Kidney epithelial cell (primary cell): ENCODE measurements at regions not wholly inside any gene's neighbourhood (a gene's known extent, or its start where the extent isn't known, plus 50 kb on each side); places are given as distances from the start of the nearest gene placed in this dataset.

Experiments
- DNase-seq: peaks from one replicate; pipeline ENCODE4 v3.0.0-alpha.2; 2010; ENCODE audit warnings: low read depth
- H3K27me3 ChIP-seq: 2 replicates; pipeline ENCODE4 v1.6.0; 2011; ENCODE audit warnings: low read length; ENCODE audit not compliant: control insufficient read depth, insufficient read depth
- H3K36me3 ChIP-seq: 2 replicates; pipeline ENCODE4 v1.5.1; 2011; ENCODE audit warnings: low read length; ENCODE audit not compliant: control insufficient read depth, insufficient read depth
- H3K4me3 ChIP-seq: 2 replicates; pipeline ENCODE4 v1.5.1; 2011; ENCODE audit warnings: low read depth, mild to moderate bottlenecking, control low read depth, low read length
- CTCF ChIP-seq: IDR thresholded peaks from 2 replicates; pipeline ENCODE4 v1.5.1; 2011; ENCODE audit warnings: mild to moderate bottlenecking, moderate library complexity, low read length, control low read depth, inconsistent platforms; ENCODE audit not compliant: insufficient read depth, poor library complexity, severe bottlenecking

- Histone ChIP-seq H3K27me3 (no peaks in the 10 kb centered on the region), H3K4me3 (no peak overlapping the region), H3K36me3 (no peaks in the 10 kb centered on the region)
- DNase-seq: no peak
- TF ChIP-seq CTCF: no peak
Observed at GRCh38 chr15:95503107-95503506, 827.4 kb upstream of the NR2F2 start.

- Histone ChIP-seq H3K4me3 (no peak overlapping the region), H3K27me3 (no peaks in the 10 kb centered on the region), H3K36me3 (no peaks in the 10 kb centered on the region)
- no peak for DNase-seq
- TF ChIP-seq CTCF: no peak
Observed at GRCh38 chr15:95503640-95504225, 826.8 kb upstream of the NR2F2 start.

- no peaks in the 10 kb centered on the region for H3K36me3 ChIP-seq
- no peaks in the 10 kb centered on the region for H3K27me3 ChIP-seq
- no peak for TF ChIP-seq CTCF
- H3K4me3 ChIP-seq: no peak overlapping the region
- no peak for DNase-seq
Observed at GRCh38 chr15:95511671-95512070, 818.8 kb upstream of the NR2F2 start.

- no peak for DNase-seq
- no peak for TF ChIP-seq CTCF
Observed at GRCh38 chr15:95512906-95513305, 817.6 kb upstream of the NR2F2 start.

GRCh38 chr15:95519887-95520286 lies 810.6 kb upstream of the NR2F2 start:
- DNase-seq: no peak
- TF ChIP-seq CTCF: no peak
- Histone ChIP-seq H3K36me3 (no peaks in the 10 kb centered on the region), H3K4me3 (no peak overlapping the region), H3K27me3 (no peaks in the 10 kb centered on the region)

More at GRCh38 chr15:95512906-95513305, 817.6 kb upstream of the NR2F2 start:
- no peak overlapping the region for H3K4me3 ChIP-seq
- no peaks in the 10 kb centered on the region for H3K36me3 ChIP-seq
- H3K27me3 ChIP-seq: no peaks in the 10 kb centered on the region

- Histone ChIP-seq H3K27me3 (no peaks in the 10 kb centered on the region), H3K36me3 (no peaks in the 10 kb centered on the region), H3K4me3 (no peak overlapping the region)
- no peak for TF ChIP-seq CTCF
- DNase-seq: peak; percentile 5
Observed at GRCh38 chr15:95520511-95520910, 810.0 kb upstream of the NR2F2 start.
